ENCODE measurements at regions not wholly inside any gene's neighbourhood (a gene's known extent, or its start where the extent isn't known, plus 50 kb on each side); places are given as distances from the start of the nearest gene placed in this dataset.

GRCh38 chrX:46257451-46257879 is 287.8 kb downstream of the ZNF674 start:
- no peak for DNase-seq (ENCODE audit: low read depth)
- no peak overlapping the region for H3K4me3 ChIP-seq (ENCODE audit: low read length)
- no peak for TF ChIP-seq CTCF (conservative IDR thresholded peaks at IDR 0.05; ENCODE audit: low read depth, low read length)

- no peak overlapping the region for H3K4me3 ChIP-seq (ENCODE audit: low read length)
- TF ChIP-seq CTCF (conservative IDR thresholded peaks at IDR 0.05; ENCODE audit: low read depth, low read length) = no peak
- DNase-seq (ENCODE audit: low read depth) = no peak
Measured at GRCh38 chrX:46256875-46257274, 288.3 kb downstream of the ZNF674 start.

- TF ChIP-seq CTCF (conservative IDR thresholded peaks at IDR 0.05; ENCODE audit: low read depth, low read length) = no peak
- H3K4me3 ChIP-seq (ENCODE audit: low read length) = no peak overlapping the region
- DNase-seq (ENCODE audit: low read depth) = no peak
Measured at GRCh38 chrX:46255046-46255445, 290.2 kb downstream of the ZNF674 start.

GRCh38 chrX:46254641-46255040 is 290.6 kb downstream of the ZNF674 start:
- no peak for TF ChIP-seq CTCF (conservative IDR thresholded peaks at IDR 0.05; ENCODE audit: low read depth, low read length)
- DNase-seq (ENCODE audit: low read depth) = no peak
- no peak overlapping the region for H3K4me3 ChIP-seq (ENCODE audit: low read length)

- TF ChIP-seq CTCF (conservative IDR thresholded peaks at IDR 0.05; ENCODE audit: low read depth, low read length) = no peak
- DNase-seq (ENCODE audit: low read depth) = no peak
- H3K4me3 ChIP-seq (ENCODE audit: low read length) = no peak overlapping the region
Measured at GRCh38 chrX:46251755-46252154, 293.5 kb downstream of the ZNF674 start.

- DNase-seq (ENCODE audit: low read depth) = no peak
- no peak overlapping the region for H3K4me3 ChIP-seq (ENCODE audit: low read length)
- TF ChIP-seq CTCF (conservative IDR thresholded peaks at IDR 0.05; ENCODE audit: low read depth, low read length) = no peak
Measured at GRCh38 chrX:46250151-46250550, 295.1 kb downstream of the ZNF674 start.

GRCh38 chrX:46247456-46247855 is 297.8 kb downstream of the ZNF674 start:
- no peak overlapping the region for H3K4me3 ChIP-seq (ENCODE audit: low read length)
- no peak for DNase-seq (ENCODE audit: low read depth)
- no peak for TF ChIP-seq CTCF (conservative IDR thresholded peaks at IDR 0.05; ENCODE audit: low read depth, low read length)
